H9 (cell line): ENCODE measurements at regions not wholly inside any gene's neighbourhood (a gene's known extent, or its start where the extent isn't known, plus 50 kb on each side); places are given as distances from the start of the nearest gene placed in this dataset.

Source experiments
- DNase-seq: peaks from one replicate; pipeline ENCODE4 v3.0.0-alpha.2; 2017
- H2AFZ ChIP-seq: one replicate; pipeline ENCODE4 v1.6.1; 2013; ENCODE audit warnings: mild to moderate bottlenecking, low read length, control low read depth, moderate library complexity
- H2AK5ac ChIP-seq: 2 replicates; pipeline ENCODE4 v1.6.1; 2013; ENCODE audit warnings: low read length, control low read depth, mixed read lengths; ENCODE audit not compliant: insufficient read length
- H2BK120ac ChIP-seq: one replicate; pipeline ENCODE4 v1.6.1; 2013; ENCODE audit warnings: low read depth, mild to moderate bottlenecking, low read length, control low read depth, inconsistent platforms; ENCODE audit not compliant: poor library complexity, severe bottlenecking
- H2BK12ac ChIP-seq: 2 replicates; pipeline ENCODE4 v1.6.1; 2013; ENCODE audit warnings: low read length, control low read depth, mixed read lengths, low read depth; ENCODE audit not compliant: insufficient read length
- H2BK15ac ChIP-seq: 2 replicates; pipeline ENCODE4 v1.6.1; 2013; ENCODE audit warnings: low read depth, low read length, control low read depth
- H2BK20ac ChIP-seq: one replicate; pipeline ENCODE4 v1.6.1; 2013; ENCODE audit warnings: low read depth, mild to moderate bottlenecking, low read length, control low read depth, inconsistent platforms; ENCODE audit not compliant: poor library complexity, severe bottlenecking
- H2BK5ac ChIP-seq: 2 replicates; pipeline ENCODE4 v1.6.1; 2013; ENCODE audit warnings: low read length, control low read depth, mixed read lengths; ENCODE audit not compliant: insufficient read length
- H3K14ac ChIP-seq: 2 replicates; pipeline ENCODE4 v1.6.1; 2013; ENCODE audit warnings: low read length, control low read depth; ENCODE audit not compliant: insufficient read depth
- H3K18ac ChIP-seq: 2 replicates; pipeline ENCODE4 v1.6.1; 2013; ENCODE audit warnings: low read depth, mild to moderate bottlenecking, mixed read lengths, low read length, control low read depth; ENCODE audit not compliant: insufficient read length
- H3K23ac ChIP-seq: 2 replicates; pipeline ENCODE4 v1.6.1; 2013; ENCODE audit warnings: low read length, control low read depth, mixed read lengths, low read depth; ENCODE audit not compliant: insufficient read length
- H3K23me2 ChIP-seq: 2 replicates; pipeline ENCODE4 v1.6.1; 2013; ENCODE audit warnings: low read depth, mild to moderate bottlenecking, mixed read lengths, low read length, control low read depth; ENCODE audit not compliant: insufficient read length, poor library complexity, severe bottlenecking
- H3K27ac ChIP-seq: 2 replicates; pipeline ENCODE4 v1.5.1; 2013; ENCODE audit warnings: low read length, control low read depth, mixed read lengths, low read depth; ENCODE audit not compliant: insufficient read length
- H3K27me3 ChIP-seq: 2 replicates; pipeline ENCODE4 v1.6.1; 2013; ENCODE audit warnings: low read length, control low read depth, inconsistent platforms; ENCODE audit not compliant: insufficient read depth
- H3K4ac ChIP-seq: 2 replicates; pipeline ENCODE4 v1.6.1; 2013; ENCODE audit warnings: low read depth, mild to moderate bottlenecking, control low read depth, inconsistent platforms, low read length, moderate library complexity
- H3K4me1 ChIP-seq: 2 replicates; pipeline ENCODE4 v1.6.1; 2013; ENCODE audit warnings: low read length, control low read depth, inconsistent platforms; ENCODE audit not compliant: insufficient read depth
- H3K4me2 ChIP-seq: 2 replicates; pipeline ENCODE4 v1.6.1; 2013; ENCODE audit warnings: low read length, control low read depth, mixed read lengths; ENCODE audit not compliant: insufficient read length, insufficient read depth
- H3K56ac ChIP-seq: 2 replicates; pipeline ENCODE4 v1.6.1; 2013; ENCODE audit warnings: low read depth, mild to moderate bottlenecking, mixed read lengths, low read length, control low read depth; ENCODE audit not compliant: insufficient read length
- H3K79me1 ChIP-seq: 2 replicates; pipeline ENCODE4 v1.6.1; 2013; ENCODE audit warnings: low read depth, mild to moderate bottlenecking, moderate library complexity, low read length, control low read depth, inconsistent platforms; ENCODE audit not compliant: insufficient read depth, poor library complexity, severe bottlenecking
- H3K79me2 ChIP-seq: 2 replicates; pipeline ENCODE4 v1.6.1; 2013; ENCODE audit warnings: low read length, control low read depth, inconsistent platforms; ENCODE audit not compliant: insufficient read depth
- H3K9ac ChIP-seq: 2 replicates; pipeline ENCODE4 v1.6.1; 2013; ENCODE audit warnings: low read length, control low read depth, mixed read lengths; ENCODE audit not compliant: insufficient read length; ENCODE audit errors: extremely low read depth
- H3K9me3 ChIP-seq: one replicate; pipeline ENCODE4 v1.6.1; 2013; ENCODE audit warnings: low read depth, low read length, inconsistent platforms; ENCODE audit not compliant: control insufficient read depth
- H3T11ph ChIP-seq: one replicate; pipeline ENCODE4 v1.6.1; 2013; ENCODE audit warnings: mild to moderate bottlenecking, low read length, control low read depth, inconsistent platforms
- H4K20me1 ChIP-seq: one replicate; pipeline ENCODE4 v1.6.1; 2013; ENCODE audit not compliant: control insufficient read depth, insufficient read length, insufficient read depth
- H4K5ac ChIP-seq: 2 replicates; pipeline ENCODE4 v1.6.1; 2013; ENCODE audit warnings: low read depth, mild to moderate bottlenecking, mixed read lengths, low read length, control low read depth; ENCODE audit not compliant: insufficient read length
- H4K8ac ChIP-seq: replicated peaks from 2 replicates; pipeline ENCODE4 v1.6.1; 2013; ENCODE audit warnings: low read length, control low read depth, mixed read lengths, low read depth; ENCODE audit not compliant: insufficient read length
- H4K91ac ChIP-seq: 2 replicates; pipeline ENCODE4 v1.6.1; 2013; ENCODE audit warnings: low read depth, mild to moderate bottlenecking, moderate library complexity, mixed read lengths, low read length, control low read depth; ENCODE audit not compliant: insufficient read length
- H3K27ac Mint-ChIP-seq, 3 experiments: 2 replicates in 2 of 3; 3 replicates in 1 of 3; pipeline ENCODE4 v1.8.0; 2020 to 2021; ENCODE audit warnings: mixed read lengths in 3 of 3, mild to moderate bottlenecking in 1 of 3, moderate library complexity in 1 of 3
- H3K27me3 Mint-ChIP-seq: 2 replicates; pipeline ENCODE4 v1.8.0; 2021; ENCODE audit warnings: low read depth, mild to moderate bottlenecking, moderate library complexity, mixed read lengths
- H3K36me3 Mint-ChIP-seq, 3 experiments: 2 replicates in 2 of 3; 3 replicates in 1 of 3; pipeline ENCODE4 v1.8.0; 2020 to 2021; ENCODE audit warnings: low read depth in 3 of 3, mixed read lengths in 3 of 3; ENCODE audit not compliant: insufficient read depth in 1 of 3
- H3K4me1 Mint-ChIP-seq, 2 experiments: 2 replicates each; pipeline ENCODE4 v1.8.0; 2020; ENCODE audit warnings: mixed read lengths in 2 of 2
- H3K4me3 Mint-ChIP-seq, 2 experiments: 2 replicates in 1 of 2; 3 replicates in 1 of 2; pipeline ENCODE4 v1.8.0; 2020 to 2021; ENCODE audit warnings: mild to moderate bottlenecking in 2 of 2, mixed read lengths in 2 of 2, moderate library complexity in 1 of 2
- H3K9me3 Mint-ChIP-seq, 2 experiments: 2 replicates in 1 of 2; 3 replicates in 1 of 2; pipeline ENCODE4 v1.8.0; 2020; ENCODE audit warnings: mild to moderate bottlenecking in 2 of 2, mixed read lengths in 2 of 2, moderate library complexity in 1 of 2
- CTCF ChIP-seq: fragments of 200-600 bp; sonication (generic); conservative IDR thresholded peaks from 3 replicates; pipeline ENCODE4 v1.8.0; 2021; ENCODE audit warnings: antibody characterized with exemption, mild to moderate bottlenecking
- WGBS: extraction: QIAGEN DNeasy Blood & Tissue Kit; methylation state at CpG from one replicate; pipeline ENCODE4 v1.1.7; 2013; ENCODE audit warnings: missing lambda C conversion rate, low lambda C conversion rate, mixed read lengths; ENCODE audit not compliant: insufficient read length; ENCODE audit errors: extremely low coverage; 5-methylcytosine and 5-hydroxymethylcytosine counted together

DNA sequence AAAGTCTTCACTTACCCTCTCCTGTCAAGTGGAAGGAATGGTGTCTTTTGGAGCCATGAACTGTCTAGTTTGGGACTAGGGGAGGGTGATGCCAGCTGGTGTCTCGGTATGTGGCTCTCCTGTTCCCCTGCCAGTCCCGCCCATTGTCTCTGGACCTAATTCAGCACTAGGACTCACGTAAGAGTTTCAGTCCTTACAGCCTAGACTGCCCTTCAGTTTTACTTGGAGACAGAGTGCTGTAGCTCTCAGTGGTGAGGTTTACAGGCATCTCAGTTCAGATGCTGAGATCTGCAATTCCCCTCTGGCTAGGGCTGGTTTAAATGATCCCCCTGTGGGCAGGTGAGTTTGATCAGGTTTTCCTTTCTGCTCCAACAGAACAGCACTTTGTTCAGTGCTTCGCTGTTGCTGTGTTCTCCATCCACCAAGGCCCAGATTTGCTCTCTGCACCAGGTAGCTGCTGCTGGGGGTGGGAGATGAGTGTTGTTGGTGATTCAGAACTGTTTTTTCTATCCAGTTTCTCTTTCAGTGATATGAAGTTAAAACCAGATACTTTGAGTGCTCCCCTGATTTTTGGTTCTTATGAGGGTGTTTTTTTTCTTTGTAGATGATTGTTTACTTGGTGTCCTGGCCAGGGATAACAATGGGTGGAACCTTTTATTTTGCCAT lies 198.3 kb upstream of the RNPC3 start:
- H3K23me2 ChIP-seq = no peaks in the 10 kb centered on the region
- no peak overlapping the region for H3K14ac ChIP-seq
- no peaks in the 10 kb centered on the region for H3K9me3 ChIP-seq
- Mint-ChIP-seq H3K4me1 (no peaks in the 10 kb centered on the region; a peak in 1 of 4 replicates), H3K4me3 (no peak overlapping the region), H3K36me3 (peaks cover 0 to 9% (median 1%) of the 10 kb centered on the region in 3 experiments; a peak in 4 of 7 replicates), H3K27ac (no peak overlapping the region; a peak in 1 of 7 replicates), H3K27me3 (no peaks in the 10 kb centered on the region), H3K9me3 (peaks cover 0 to 9% of the 10 kb centered on the region in 2 experiments; a peak in 4 of 5 replicates)
- no peak overlapping the region for H2AFZ ChIP-seq
- H3K4me2 ChIP-seq = no peak overlapping the region
- H3K9ac ChIP-seq = no peak overlapping the region
- no peaks in the 10 kb centered on the region for H3K79me2 ChIP-seq
- H3T11ph ChIP-seq = no peak overlapping the region
- no CpG with 5 or more reads among the region's 4 CpGs for WGBS
- H4K8ac ChIP-seq = no peak overlapping the region
- H4K20me1 ChIP-seq = no peaks in the 10 kb centered on the region
- H3K4me1 ChIP-seq = no peaks in the 10 kb centered on the region
- no peaks in the 10 kb centered on the region for H3K79me1 ChIP-seq
- no peak for TF ChIP-seq CTCF
- no peak overlapping the region for H2BK20ac ChIP-seq
- H4K5ac ChIP-seq = no peak overlapping the region
- H3K23ac ChIP-seq = no peak overlapping the region
- H2BK15ac ChIP-seq = no peak overlapping the region
- no peak overlapping the region for H2AK5ac ChIP-seq
- H2BK12ac ChIP-seq = no peak overlapping the region
- H3K4ac ChIP-seq = no peak overlapping the region
- DNase-seq = no peak
- no peak overlapping the region for H4K91ac ChIP-seq
- H2BK5ac ChIP-seq = no peak overlapping the region
- peak overlapping the region; percentile 21 for H3K18ac ChIP-seq
- no peak overlapping the region for H3K27ac ChIP-seq
- H3K27me3 ChIP-seq = no peaks in the 10 kb centered on the region
- no peak overlapping the region for H2BK120ac ChIP-seq
- H3K56ac ChIP-seq = no peak overlapping the region
